ENCODE measurements at regions not wholly inside any gene's neighbourhood (a gene's known extent, or its start where the extent isn't known, plus 50 kb on each side); places are given as distances from the start of the nearest gene placed in this dataset.

GRCh38 chr16:65480281-65481091 is 358.6 kb upstream of the CDH11 start:
- Histone ChIP-seq H3K9me3 (ENCODE audit: low read length) (no peaks in the 10 kb centered on the region), H3K27me3 (ENCODE audit: control insufficient read depth in 1 of 2, insufficient read depth in 2 of 2, low read length in 2 of 2) (no peaks in the 10 kb centered on the region), H4K20me1 (ENCODE audit: insufficient read depth, low read length) (no peaks in the 10 kb centered on the region), H3K4me3 (replicated peaks in 1 of 3; ENCODE audit: insufficient read depth in 1 of 3, low read depth in 2 of 3, low read length in 3 of 3) (no peak overlapping the region), H2AFZ (ENCODE audit: low read length) (no peak overlapping the region), H3K4me1 (ENCODE audit: insufficient read depth, low read length) (no peaks in the 10 kb centered on the region), H3K9ac (ENCODE audit: insufficient read depth, low read depth, low read length) (no peak overlapping the region), H3K79me2 (ENCODE audit: insufficient read depth, low read length) (no peaks in the 10 kb centered on the region), H3K4me2 (ENCODE audit: low read depth, low read length) (no peak overlapping the region), H3K27ac (ENCODE audit: extremely low read length, insufficient read depth, low read length) (no peak overlapping the region), H3K36me3 (replicated peaks in 1 of 2; ENCODE audit: control insufficient read depth in 1 of 2, insufficient read depth in 2 of 2, low read length in 2 of 2) (no peaks in the 10 kb centered on the region)
- DNase-seq (ENCODE audit: low spot score) (no peak), FAIRE-seq (no peak), ATAC-seq (no peak)
- 28% methylated on average over 11 of the region's 11 CpGs for WGBS (ENCODE audit: low lambda C conversion rate)
- intact Hi-C loops (cut with micrococcal nuclease; ENCODE audit: unreplicated experiment) = no loop called here
- ChIA-PET CTCF (ENCODE audit: low intra/inter-chr PET ratio, low total read pairs) (no interaction called here), POLR2A (no interaction called here)
- in situ Hi-C loops (cut with HindIII; ENCODE audit: extremely low pct_ligation_motif_present, low pct_unique_long_range_greater_than_20kb) = no loop called here
- no TSS peak for BruUV-seq (replicated peaks)
- TF ChIP-seq DNMT1 (CRISPR knock-in tag; IDR thresholded peaks at IDR 0.05) (no peak), ZNF772 (CRISPR knock-in tag; IDR thresholded peaks at IDR 0.05) (no peak), NFE2L1 (CRISPR knock-in tag; IDR thresholded peaks at IDR 0.05; ENCODE audit: borderline replicate concordance) (no peak), HHEX (CRISPR knock-in tag; IDR thresholded peaks at IDR 0.05) (no peak), ZNF776 (CRISPR knock-in tag; IDR thresholded peaks at IDR 0.05) (no peak), AFF4 (CRISPR knock-in tag; IDR thresholded peaks at IDR 0.05) (no peak), THAP7 (CRISPR knock-in tag; IDR thresholded peaks at IDR 0.05) (no peak)
